SK-N-SH treated with all-trans-retinoic acid at 6 μM for 48 hours (cell line): ENCODE measurements at regions not wholly inside any gene's neighbourhood (a gene's known extent, or its start where the extent isn't known, plus 50 kb on each side); places are given as distances from the start of the nearest gene placed in this dataset.

ENCODE experiments used
- BACH2 ChIP-seq: fragments of 250-450 bp; sonication (Bioruptor Pico); IDR thresholded peaks from 2 replicates; pipeline ENCODE4 v1.9.0; 2021; ENCODE audit warnings: mild to moderate bottlenecking, borderline replicate concordance
- ESRRG ChIP-seq: fragments of 250-450 bp; sonication (Bioruptor Pico); IDR thresholded peaks from 2 replicates; pipeline ENCODE4 v1.6.1; 2021; ENCODE audit warnings: mild to moderate bottlenecking
- PPARA ChIP-seq: fragments of 250-450 bp; sonication (Bioruptor Pico); IDR thresholded peaks from 2 replicates; pipeline ENCODE4 v1.5.0; 2020; ENCODE audit warnings: mild to moderate bottlenecking, borderline replicate concordance
- RARB ChIP-seq: fragments of 250-450 bp; sonication (Bioruptor Pico); IDR thresholded peaks from 2 replicates; pipeline ENCODE4 v1.8.0; 2021; ENCODE audit warnings: mild to moderate bottlenecking, moderate library complexity
- TOX ChIP-seq: fragments of 250-450 bp; sonication (Bioruptor Pico); IDR thresholded peaks from 2 replicates; pipeline ENCODE4 v1.8.0; 2021; ENCODE audit warnings: mild to moderate bottlenecking, moderate library complexity, borderline replicate concordance
- ZC3H10 ChIP-seq: fragments of 250-450 bp; sonication (Bioruptor Pico); IDR thresholded peaks from 2 replicates; pipeline ENCODE4 v1.5.1; 2021; ENCODE audit warnings: mild to moderate bottlenecking, moderate library complexity
- ZNF565 ChIP-seq: fragments of 450-650 bp; formaldehyde crosslinking; conservative IDR thresholded peaks from 2 replicates; pipeline ENCODE4 v1.5.0; 2020; ENCODE audit warnings: low read depth, mild to moderate bottlenecking, moderate library complexity
- TF ChIP-seq, protein P1 (sequence below): fragments of 250-450 bp; sonication (Bioruptor Pico); IDR thresholded peaks from 2 replicates; pipeline ENCODE4 v1.8.0; 2020; ENCODE audit warnings: mild to moderate bottlenecking, moderate library complexity, borderline replicate concordance
- TF ChIP-seq, protein P2 (sequence below): fragments of 250-450 bp; sonication (Bioruptor Pico); IDR thresholded peaks from 2 replicates; pipeline ENCODE4 v1.5.1; 2020; ENCODE audit warnings: low read depth, mild to moderate bottlenecking, moderate library complexity

- TF ChIP-seq TOX (CRISPR knock-in tag) (no peak), RARB (CRISPR knock-in tag) (no peak), BACH2 (CRISPR knock-in tag) (no peak), ZC3H10 (CRISPR knock-in tag) (no peak), ZNF565 (CRISPR knock-in tag) (no peak), ESRRG (CRISPR knock-in tag) (no peak), PPARA (CRISPR knock-in tag) (no peak)
- TF ChIP-seq, protein P1, sequence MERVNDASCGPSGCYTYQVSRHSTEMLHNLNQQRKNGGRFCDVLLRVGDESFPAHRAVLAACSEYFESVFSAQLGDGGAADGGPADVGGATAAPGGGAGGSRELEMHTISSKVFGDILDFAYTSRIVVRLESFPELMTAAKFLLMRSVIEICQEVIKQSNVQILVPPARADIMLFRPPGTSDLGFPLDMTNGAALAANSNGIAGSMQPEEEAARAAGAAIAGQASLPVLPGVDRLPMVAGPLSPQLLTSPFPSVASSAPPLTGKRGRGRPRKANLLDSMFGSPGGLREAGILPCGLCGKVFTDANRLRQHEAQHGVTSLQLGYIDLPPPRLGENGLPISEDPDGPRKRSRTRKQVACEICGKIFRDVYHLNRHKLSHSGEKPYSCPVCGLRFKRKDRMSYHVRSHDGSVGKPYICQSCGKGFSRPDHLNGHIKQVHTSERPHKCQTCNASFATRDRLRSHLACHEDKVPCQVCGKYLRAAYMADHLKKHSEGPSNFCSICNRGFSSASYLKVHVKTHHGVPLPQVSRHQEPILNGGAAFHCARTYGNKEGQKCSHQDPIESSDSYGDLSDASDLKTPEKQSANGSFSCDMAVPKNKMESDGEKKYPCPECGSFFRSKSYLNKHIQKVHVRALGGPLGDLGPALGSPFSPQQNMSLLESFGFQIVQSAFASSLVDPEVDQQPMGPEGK (CRISPR knock-in tag), result no peak
- TF ChIP-seq, protein P2, sequence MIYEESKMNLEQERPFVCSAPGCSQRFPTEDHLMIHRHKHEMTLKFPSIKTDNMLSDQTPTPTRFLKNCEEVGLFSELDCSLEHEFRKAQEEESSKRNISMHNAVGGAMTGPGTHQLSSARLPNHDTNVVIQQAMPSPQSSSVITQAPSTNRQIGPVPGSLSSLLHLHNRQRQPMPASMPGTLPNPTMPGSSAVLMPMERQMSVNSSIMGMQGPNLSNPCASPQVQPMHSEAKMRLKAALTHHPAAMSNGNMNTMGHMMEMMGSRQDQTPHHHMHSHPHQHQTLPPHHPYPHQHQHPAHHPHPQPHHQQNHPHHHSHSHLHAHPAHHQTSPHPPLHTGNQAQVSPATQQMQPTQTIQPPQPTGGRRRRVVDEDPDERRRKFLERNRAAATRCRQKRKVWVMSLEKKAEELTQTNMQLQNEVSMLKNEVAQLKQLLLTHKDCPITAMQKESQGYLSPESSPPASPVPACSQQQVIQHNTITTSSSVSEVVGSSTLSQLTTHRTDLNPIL, result no peak
Measured at GRCh38 chr9:120098584-120098983, 481.4 kb downstream of the CDK5RAP2 start.
